Stimulated activated naive CD4-positive, alpha-beta T cell treated with Interleukin-2 at 50 U/mL for 16 hours (primary cell): ENCODE measurements at regions not wholly inside any gene's neighbourhood (a gene's known extent, or its start where the extent isn't known, plus 50 kb on each side); places are given as distances from the start of the nearest gene placed in this dataset.
"Not testable (repeated sequence)": the region's sequence is repeated elsewhere in the genome, so short reads cannot be mapped to it uniquely, and the experiment has no call there.

Source experiments
- DNase-seq: peaks from one replicate; lab custom pipeline; 2025; lab: John Stamatoyannopoulos, UW

GRCh38 chr13:71382285-71382684, 484.7 kb downstream of the DACH1 start:
- no peak for DNase-seq

- DNase-seq = no peak
These were observed 486.8 kb downstream of the DACH1 start for GRCh38 chr13:71380191-71380590.

GRCh38 chr13:71378961-71379905, 487.8 kb downstream of the DACH1 start:
- no peak for DNase-seq

GRCh38 chr13:71374471-71375049, 492.4 kb downstream of the DACH1 start:
- no peak for DNase-seq

- DNase-seq = no peak
These were observed 498.7 kb downstream of the DACH1 start for GRCh38 chr13:71368336-71368735.

- no peak for DNase-seq
These were observed 507.0 kb downstream of the DACH1 start for GRCh38 chr13:71360041-71360440.

GRCh38 chr13:71359641-71360040, 507.4 kb downstream of the DACH1 start:
- DNase-seq = no peak

- DNase-seq = no peak
These were observed 508.8 kb downstream of the DACH1 start for GRCh38 chr13:71358218-71358617.

GRCh38 chr13:71355010-71355409, 512.0 kb downstream of the DACH1 start:
- DNase-seq = no peak

GRCh38 chr13:71350886-71351285, 516.1 kb downstream of the DACH1 start:
- DNase-seq = no peak

- DNase-seq = not testable (repeated sequence)
These were observed 521.1 kb downstream of the DACH1 start for GRCh38 chr13:71345856-71346255.

- DNase-seq = no peak
These were observed 527.3 kb downstream of the DACH1 start for GRCh38 chr13:71339736-71340135.

GRCh38 chr13:71339005-71339404, 528.0 kb downstream of the DACH1 start:
- DNase-seq = no peak

- no peak for DNase-seq
These were observed 528.9 kb downstream of the DACH1 start for GRCh38 chr13:71338070-71338469.

- DNase-seq = no peak
These were observed 539.7 kb downstream of the DACH1 start for GRCh38 chr13:71327266-71327665.

GRCh38 chr13:71325556-71325955, 541.4 kb downstream of the DACH1 start:
- no peak for DNase-seq

GRCh38 chr13:71323266-71323665, 543.7 kb downstream of the DACH1 start:
- no peak for DNase-seq

- no peak for DNase-seq
These were observed 546.6 kb downstream of the DACH1 start for GRCh38 chr13:71320452-71320851.

- no peak for DNase-seq
These were observed 550.1 kb downstream of the DACH1 start for GRCh38 chr13:71316792-71317363.

- DNase-seq = no peak
These were observed 554.1 kb downstream of the DACH1 start for GRCh38 chr13:71312923-71313322.

GRCh38 chr13:71309905-71310304, 557.1 kb downstream of the DACH1 start:
- DNase-seq = no peak

- no peak for DNase-seq
These were observed 560.2 kb downstream of the DACH1 start for GRCh38 chr13:71306821-71307220.

- no peak for DNase-seq
These were observed 562.1 kb downstream of the DACH1 start for GRCh38 chr13:71304861-71305260.
